GM12874 (cell line): ENCODE measurements at regions not wholly inside any gene's neighbourhood (a gene's known extent, or its start where the extent isn't known, plus 50 kb on each side); places are given as distances from the start of the nearest gene placed in this dataset.

Experiments used
- TF ChIP-seq, protein P1 (sequence below): IDR thresholded peaks from 2 replicates; pipeline ENCODE4 v1.5.1; 2011; ENCODE audit warnings: low read depth, mild to moderate bottlenecking, control low read depth, low read length, moderate library complexity; ENCODE audit not compliant: insufficient read depth

- TF ChIP-seq, protein P1, sequence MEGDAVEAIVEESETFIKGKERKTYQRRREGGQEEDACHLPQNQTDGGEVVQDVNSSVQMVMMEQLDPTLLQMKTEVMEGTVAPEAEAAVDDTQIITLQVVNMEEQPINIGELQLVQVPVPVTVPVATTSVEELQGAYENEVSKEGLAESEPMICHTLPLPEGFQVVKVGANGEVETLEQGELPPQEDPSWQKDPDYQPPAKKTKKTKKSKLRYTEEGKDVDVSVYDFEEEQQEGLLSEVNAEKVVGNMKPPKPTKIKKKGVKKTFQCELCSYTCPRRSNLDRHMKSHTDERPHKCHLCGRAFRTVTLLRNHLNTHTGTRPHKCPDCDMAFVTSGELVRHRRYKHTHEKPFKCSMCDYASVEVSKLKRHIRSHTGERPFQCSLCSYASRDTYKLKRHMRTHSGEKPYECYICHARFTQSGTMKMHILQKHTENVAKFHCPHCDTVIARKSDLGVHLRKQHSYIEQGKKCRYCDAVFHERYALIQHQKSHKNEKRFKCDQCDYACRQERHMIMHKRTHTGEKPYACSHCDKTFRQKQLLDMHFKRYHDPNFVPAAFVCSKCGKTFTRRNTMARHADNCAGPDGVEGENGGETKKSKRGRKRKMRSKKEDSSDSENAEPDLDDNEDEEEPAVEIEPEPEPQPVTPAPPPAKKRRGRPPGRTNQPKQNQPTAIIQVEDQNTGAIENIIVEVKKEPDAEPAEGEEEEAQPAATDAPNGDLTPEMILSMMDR = no peak
Observed at GRCh38 chr16:47774661-47775060, 313.5 kb downstream of the PHKB start.

- TF ChIP-seq, protein P1 = no peak
Observed at GRCh38 chr16:47753659-47754058, 292.5 kb downstream of the PHKB start.
